ENCODE measurements at regions not wholly inside any gene's neighbourhood (a gene's known extent, or its start where the extent isn't known, plus 50 kb on each side); places are given as distances from the start of the nearest gene placed in this dataset.

- no peak for TF ChIP-seq ZNF274 (IDR thresholded peaks at IDR 0.05; ENCODE audit: low read depth, low read length)
- no peak for TF ChIP-seq SUZ12 (IDR thresholded peaks at IDR 0.05; ENCODE audit: extremely low read depth, insufficient read depth, insufficient read length)
Observed at GRCh38 chr5:89010512-89010911, 127.5 kb upstream of the MEF2C start.

Data from NT2/D1 (cell line).